Anterior cingulate cortex (tissue), 58 donors: ENCODE measurements at regions not wholly inside any gene's neighbourhood (a gene's known extent, or its start where the extent isn't known, plus 50 kb on each side); places are given as distances from the start of the nearest gene placed in this dataset.
"Not testable (repeated sequence)": the region's sequence is repeated elsewhere in the genome, so short reads cannot be mapped to it uniquely, and the experiment has no call there.

Experiments
- DNase-seq, 58 donors: peaks; one replicate each; lab custom pipeline; 2025; lab: John Stamatoyannopoulos, UW

GRCh38 chr9:97248252-97248651 lies 59.2 kb upstream of the CCDC180 start:
- not testable (repeated sequence) for DNase-seq

GRCh38 chr9:97243606-97244005 lies 63.9 kb upstream of the CCDC180 start:
- DNase-seq = no peak

GRCh38 chr9:97241430-97241829 lies 66.0 kb upstream of the CCDC180 start:
- DNase-seq = not testable (repeated sequence)

GRCh38 chr9:97237951-97238889 lies 69.2 kb upstream of the CCDC180 start:
- DNase-seq = peak; percentile 43 to 93 (median 83)

- no peak for DNase-seq
These were observed 70.1 kb upstream of the CCDC180 start for GRCh38 chr9:97237311-97237786.

GRCh38 chr9:97233009-97233400 lies 74.5 kb upstream of the CCDC180 start:
- DNase-seq = not testable (repeated sequence)

GRCh38 chr9:97232060-97233008 lies 75.1 kb upstream of the CCDC180 start:
- DNase-seq = not testable (repeated sequence)

- DNase-seq = peak in 33 of 58 donors; percentile 4 to 47 (median 20)
These were observed 85.1 kb upstream of the CCDC180 start for GRCh38 chr9:97222393-97222792.

- DNase-seq = peak in 49 of 58 donors; percentile 15 to 79 (median 57)
These were observed 85.7 kb upstream of the CCDC180 start for GRCh38 chr9:97221478-97222355.

- peak in 8 of 58 donors; percentile 5 to 57 (median 20) for DNase-seq
These were observed 86.5 kb upstream of the CCDC180 start for GRCh38 chr9:97220894-97221477.

GRCh38 chr9:97220396-97220795 lies 87.1 kb upstream of the CCDC180 start:
- not testable (repeated sequence) for DNase-seq

- not testable (repeated sequence) for DNase-seq
These were observed 87.9 kb upstream of the CCDC180 start for GRCh38 chr9:97219443-97220140.

GRCh38 chr9:97215127-97215526 lies 92.3 kb upstream of the CCDC180 start:
- not testable (repeated sequence) for DNase-seq

- not testable (repeated sequence) for DNase-seq
These were observed 92.9 kb upstream of the CCDC180 start for GRCh38 chr9:97214556-97214955.

GRCh38 chr9:97199683-97200082 lies 107.8 kb upstream of the CCDC180 start:
- not testable (repeated sequence) for DNase-seq

GRCh38 chr9:97193767-97194166 lies 113.7 kb upstream of the CCDC180 start:
- DNase-seq = not testable (repeated sequence)

- no peak for DNase-seq
These were observed 118.9 kb upstream of the CCDC180 start for GRCh38 chr9:97188545-97188944.

GRCh38 chr9:97187706-97188105 lies 119.8 kb upstream of the CCDC180 start:
- DNase-seq = not testable (repeated sequence)

- DNase-seq = no peak
These were observed 121.0 kb upstream of the CCDC180 start for GRCh38 chr9:97186493-97186892.
